Neural crest cell (in vitro differentiated cells): ENCODE measurements at regions not wholly inside any gene's neighbourhood (a gene's known extent, or its start where the extent isn't known, plus 50 kb on each side); places are given as distances from the start of the nearest gene placed in this dataset.

ENCODE experiments used
- DNase-seq: peaks from one replicate; pipeline ENCODE4 v3.0.0; 2021; ENCODE audit warnings: low read depth, mixed read lengths, low spot score
- H3K27ac Mint-ChIP-seq: one replicate; pipeline ENCODE4 v1.8.0; 2021; ENCODE audit warnings: mild to moderate bottlenecking, mixed read lengths; ENCODE audit not compliant: unreplicated experiment
- H3K27me3 Mint-ChIP-seq: 2 replicates; pipeline ENCODE4 v1.8.0; 2021; ENCODE audit warnings: low read depth, mild to moderate bottlenecking, mixed read lengths
- H3K36me3 Mint-ChIP-seq: 2 replicates; pipeline ENCODE4 v1.8.0; 2021; ENCODE audit warnings: low read depth, mild to moderate bottlenecking, mixed read lengths
- H3K4me1 Mint-ChIP-seq: 2 replicates; pipeline ENCODE4 v1.8.0; 2021; ENCODE audit warnings: mixed read lengths
- H3K4me3 Mint-ChIP-seq: one replicate; pipeline ENCODE4 v1.8.0; 2021; ENCODE audit warnings: mild to moderate bottlenecking, mixed read lengths
- H3K9me3 Mint-ChIP-seq: 2 replicates; pipeline ENCODE4 v1.8.0; 2021; ENCODE audit warnings: mixed read lengths
- CTCF ChIP-seq: fragments of 200-600 bp; sonication (generic); conservative IDR thresholded peaks from 2 replicates; pipeline ENCODE4 v1.5.0; 2021; ENCODE audit warnings: antibody characterized with exemption, mild to moderate bottlenecking

- H3K4me3 Mint-ChIP-seq: no peak overlapping the region
- no peak overlapping the region for H3K27ac Mint-ChIP-seq
- no peak for DNase-seq
- TF ChIP-seq CTCF: no peak
- H3K36me3 Mint-ChIP-seq: no peaks in the 10 kb centered on the region
- H3K4me1 Mint-ChIP-seq: no peaks in the 10 kb centered on the region
- H3K9me3 Mint-ChIP-seq: no peaks in the 10 kb centered on the region
- no peaks in the 10 kb centered on the region for H3K27me3 Mint-ChIP-seq
Measured at GRCh38 chr7:119408596-119408995, 864.4 kb upstream of the KCND2 start.

- no peaks in the 10 kb centered on the region for H3K9me3 Mint-ChIP-seq
- no peaks in the 10 kb centered on the region for H3K27me3 Mint-ChIP-seq
- no peak for TF ChIP-seq CTCF
- H3K4me1 Mint-ChIP-seq: no peaks in the 10 kb centered on the region
- H3K4me3 Mint-ChIP-seq: no peak overlapping the region
- H3K27ac Mint-ChIP-seq: no peak overlapping the region
- no peak for DNase-seq
- H3K36me3 Mint-ChIP-seq: no peaks in the 10 kb centered on the region
Measured at GRCh38 chr7:119413314-119413805, 859.6 kb upstream of the KCND2 start.

- H3K4me3 Mint-ChIP-seq: no peak overlapping the region
- H3K36me3 Mint-ChIP-seq: no peaks in the 10 kb centered on the region
- no peaks in the 10 kb centered on the region for H3K9me3 Mint-ChIP-seq
- TF ChIP-seq CTCF: no peak
- no peaks in the 10 kb centered on the region for H3K27me3 Mint-ChIP-seq
- DNase-seq: no peak
- no peak overlapping the region for H3K27ac Mint-ChIP-seq
- H3K4me1 Mint-ChIP-seq: no peaks in the 10 kb centered on the region
Measured at GRCh38 chr7:119415682-119416081, 857.3 kb upstream of the KCND2 start.

GRCh38 chr7:119421657-119422056 is 851.3 kb upstream of the KCND2 start:
- peaks cover 5% of the 10 kb centered on the region for H3K9me3 Mint-ChIP-seq
- peak overlapping the region; percentile 62 for H3K27ac Mint-ChIP-seq
- no peak for DNase-seq
- peaks cover 14% of the 10 kb centered on the region for H3K4me1 Mint-ChIP-seq
- TF ChIP-seq CTCF: no peak
- H3K36me3 Mint-ChIP-seq: no peaks in the 10 kb centered on the region
- H3K27me3 Mint-ChIP-seq: no peaks in the 10 kb centered on the region
- no peak overlapping the region for H3K4me3 Mint-ChIP-seq

GRCh38 chr7:119436882-119437281 is 836.1 kb upstream of the KCND2 start:
- Mint-ChIP-seq H3K4me3 (no peak overlapping the region), H3K36me3 (no peaks in the 10 kb centered on the region), H3K9me3 (peaks cover 3% of the 10 kb centered on the region), H3K27ac (no peak overlapping the region), H3K27me3 (no peaks in the 10 kb centered on the region), H3K4me1 (no peaks in the 10 kb centered on the region)
- DNase-seq: no peak
- no peak for TF ChIP-seq CTCF

- Mint-ChIP-seq H3K4me3 (no peak overlapping the region), H3K27ac (no peak overlapping the region), H3K36me3 (no peaks in the 10 kb centered on the region), H3K9me3 (peaks cover 3% of the 10 kb centered on the region), H3K4me1 (no peaks in the 10 kb centered on the region), H3K27me3 (no peaks in the 10 kb centered on the region)
- TF ChIP-seq CTCF: no peak
- no peak for DNase-seq
Measured at GRCh38 chr7:119438315-119438714, 834.7 kb upstream of the KCND2 start.
